GM06990 (cell line): ENCODE measurements at regions not wholly inside any gene's neighbourhood (a gene's known extent, or its start where the extent isn't known, plus 50 kb on each side); places are given as distances from the start of the nearest gene placed in this dataset.

Source experiments
- DNase-seq: peaks from one replicate; pipeline ENCODE4 v3.0.0-alpha.2; 2011; ENCODE audit not compliant: insufficient read length; ENCODE audit errors: extremely low read depth
- H3K27me3 ChIP-seq: replicated peaks from 2 replicates; pipeline ENCODE4 v1.6.0; 2011; ENCODE audit warnings: low read length; ENCODE audit not compliant: control insufficient read depth, insufficient read depth
- H3K36me3 ChIP-seq: 2 replicates; pipeline ENCODE4 v1.5.1; 2011; ENCODE audit warnings: low read length; ENCODE audit not compliant: control insufficient read depth, insufficient read depth
- H3K4me3 ChIP-seq: replicated peaks from 2 replicates; pipeline ENCODE4 v1.5.1; 2011; ENCODE audit warnings: low read depth, mild to moderate bottlenecking, control low read depth, low read length
- TF ChIP-seq, protein P1 (sequence below): IDR thresholded peaks from 2 replicates; pipeline ENCODE4 v1.5.1; 2011; ENCODE audit warnings: low read length, control low read depth, mild to moderate bottlenecking, inconsistent platforms; ENCODE audit not compliant: insufficient read depth, poor library complexity, severe bottlenecking

DNA sequence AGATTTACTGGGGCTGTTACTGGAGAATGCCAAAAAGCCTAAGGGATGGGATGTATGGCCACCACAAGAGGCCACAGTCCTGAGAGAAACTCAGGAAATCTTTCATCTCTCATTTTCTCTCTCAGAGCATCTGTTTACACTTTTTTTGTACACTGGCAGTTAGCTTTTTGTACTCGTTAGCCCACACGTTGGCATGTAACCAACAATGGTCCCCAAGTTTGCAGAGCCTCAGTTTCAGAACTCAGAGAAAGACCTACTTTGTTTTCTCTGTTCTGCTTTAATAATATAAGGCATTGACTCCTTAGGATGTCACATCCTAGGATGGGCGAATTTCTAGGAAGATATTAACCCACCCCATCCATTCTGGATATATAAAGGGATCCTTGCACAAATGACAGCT, 183.5 kb downstream of the SUCNR1 start:
- Histone ChIP-seq H3K27me3 (no peaks in the 10 kb centered on the region), H3K4me3 (no peak overlapping the region), H3K36me3 (no peaks in the 10 kb centered on the region)
- TF ChIP-seq, protein P1, sequence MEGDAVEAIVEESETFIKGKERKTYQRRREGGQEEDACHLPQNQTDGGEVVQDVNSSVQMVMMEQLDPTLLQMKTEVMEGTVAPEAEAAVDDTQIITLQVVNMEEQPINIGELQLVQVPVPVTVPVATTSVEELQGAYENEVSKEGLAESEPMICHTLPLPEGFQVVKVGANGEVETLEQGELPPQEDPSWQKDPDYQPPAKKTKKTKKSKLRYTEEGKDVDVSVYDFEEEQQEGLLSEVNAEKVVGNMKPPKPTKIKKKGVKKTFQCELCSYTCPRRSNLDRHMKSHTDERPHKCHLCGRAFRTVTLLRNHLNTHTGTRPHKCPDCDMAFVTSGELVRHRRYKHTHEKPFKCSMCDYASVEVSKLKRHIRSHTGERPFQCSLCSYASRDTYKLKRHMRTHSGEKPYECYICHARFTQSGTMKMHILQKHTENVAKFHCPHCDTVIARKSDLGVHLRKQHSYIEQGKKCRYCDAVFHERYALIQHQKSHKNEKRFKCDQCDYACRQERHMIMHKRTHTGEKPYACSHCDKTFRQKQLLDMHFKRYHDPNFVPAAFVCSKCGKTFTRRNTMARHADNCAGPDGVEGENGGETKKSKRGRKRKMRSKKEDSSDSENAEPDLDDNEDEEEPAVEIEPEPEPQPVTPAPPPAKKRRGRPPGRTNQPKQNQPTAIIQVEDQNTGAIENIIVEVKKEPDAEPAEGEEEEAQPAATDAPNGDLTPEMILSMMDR, result no peak
- no peak for DNase-seq

DNA sequence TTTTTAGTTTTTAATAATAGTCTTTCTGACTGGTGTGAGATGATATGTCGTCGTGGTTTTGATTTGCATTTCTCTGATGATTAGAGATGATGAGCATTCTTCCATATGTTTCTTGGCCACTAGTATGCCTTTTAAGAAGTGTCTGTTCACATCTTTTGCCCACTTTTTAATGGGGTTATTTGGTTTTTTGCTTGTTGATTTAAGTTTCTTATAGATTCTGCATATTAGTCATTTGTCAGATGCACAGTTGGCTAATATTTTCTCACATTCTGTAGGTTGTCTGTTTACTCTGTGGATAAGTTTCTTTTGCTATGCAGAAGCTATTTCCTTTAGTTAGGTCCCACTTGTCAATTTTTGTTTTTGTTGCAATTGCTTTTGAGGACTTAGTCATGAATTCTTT, 185.4 kb downstream of the SUCNR1 start:
- H3K36me3 ChIP-seq, result no peaks in the 10 kb centered on the region
- TF ChIP-seq, protein P1, result no peak
- DNase-seq, result no peak
- H3K4me3 ChIP-seq, result no peak overlapping the region
- H3K27me3 ChIP-seq, result no peaks in the 10 kb centered on the region

DNA sequence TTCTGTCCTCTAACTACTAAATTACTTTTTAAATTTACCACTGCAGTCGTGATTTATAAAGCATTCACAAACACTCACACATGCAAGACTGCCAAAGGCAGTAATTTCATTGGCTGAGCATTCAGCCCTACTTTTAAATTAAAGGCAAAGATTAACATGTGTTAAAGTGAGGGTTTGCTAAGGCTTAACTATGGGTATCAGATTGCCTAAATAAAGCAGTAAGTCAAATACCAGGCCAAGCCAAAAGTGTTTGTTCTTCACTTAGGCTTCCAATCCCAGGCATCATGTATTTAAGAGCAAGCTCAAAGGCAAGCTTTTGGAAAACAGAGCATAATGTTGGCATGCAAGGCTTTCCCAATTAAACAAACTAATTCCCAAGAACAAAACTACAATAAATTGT, 187.3 kb downstream of the SUCNR1 start:
- TF ChIP-seq, protein P1, result no peak
- Histone ChIP-seq H3K4me3 (no peak overlapping the region), H3K36me3 (no peaks in the 10 kb centered on the region), H3K27me3 (no peaks in the 10 kb centered on the region)
- no peak for DNase-seq

DNA sequence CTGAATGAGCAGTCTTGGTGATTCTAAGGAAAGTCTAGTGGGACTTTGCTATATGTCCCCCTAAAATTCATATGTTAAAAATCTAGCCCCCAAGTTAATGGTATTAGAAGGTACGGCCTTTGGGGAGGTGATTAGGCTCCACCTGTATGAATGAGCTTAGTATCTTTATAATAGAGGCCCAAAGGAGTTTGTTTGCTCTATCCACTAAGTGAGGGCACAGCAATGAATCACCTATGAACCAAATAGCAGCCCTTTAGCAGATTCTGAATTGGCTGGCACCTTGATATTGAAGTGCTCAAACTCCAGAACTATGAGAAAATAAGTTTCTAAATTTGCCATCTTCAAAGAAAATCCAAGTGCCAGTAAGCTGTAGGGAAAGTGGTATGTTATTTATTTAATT, 187.9 kb downstream of the SUCNR1 start:
- DNase-seq, result no peak
- Histone ChIP-seq H3K4me3 (no peak overlapping the region), H3K27me3 (no peaks in the 10 kb centered on the region), H3K36me3 (no peaks in the 10 kb centered on the region)
- TF ChIP-seq, protein P1, result no peak

DNA sequence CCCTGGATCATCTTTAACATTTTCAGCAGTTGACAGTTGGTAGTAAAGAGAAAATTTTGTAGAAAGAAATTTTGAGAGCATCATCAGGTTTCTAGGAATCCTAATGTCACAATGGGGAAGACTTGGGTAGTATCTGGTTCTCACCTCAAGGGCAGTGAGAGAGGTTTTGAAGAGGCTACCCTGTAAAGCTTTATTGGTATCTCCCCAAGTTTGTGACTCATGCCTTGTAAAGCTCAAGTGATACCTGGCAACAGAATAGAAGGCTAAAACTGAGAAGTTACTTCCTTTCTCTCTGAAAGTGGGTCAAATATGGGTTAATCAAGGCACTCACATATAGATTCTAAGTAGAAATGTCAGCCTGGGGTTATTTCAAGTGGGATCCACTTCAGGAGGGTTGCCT, 196.4 kb downstream of the SUCNR1 start:
- TF ChIP-seq, protein P1, result no peak
- H3K4me3 ChIP-seq, result no peak overlapping the region
- DNase-seq, result no peak
- no peaks in the 10 kb centered on the region for H3K36me3 ChIP-seq
- H3K27me3 ChIP-seq, result no peaks in the 10 kb centered on the region

DNA sequence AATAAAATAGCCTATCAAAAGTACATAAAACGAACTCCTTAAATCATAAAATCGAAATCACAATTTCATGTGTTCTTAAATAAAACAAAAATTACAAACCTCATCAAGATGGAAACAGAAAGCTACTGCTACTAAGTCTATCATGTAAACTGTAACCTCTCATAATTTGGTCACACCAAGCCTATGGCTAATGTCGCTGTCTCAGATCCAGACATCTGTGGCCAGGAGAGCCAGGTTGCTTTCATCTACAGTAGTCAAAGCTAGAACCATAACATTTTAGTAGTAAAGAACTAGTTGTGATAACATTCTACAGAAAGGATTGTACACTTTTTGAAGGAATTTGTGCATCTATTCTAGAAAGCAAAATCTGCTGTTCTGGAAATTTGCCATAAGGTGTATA, 197.4 kb upstream of the MBNL1 start:
- no peak for DNase-seq
- H3K27me3 ChIP-seq, result no peaks in the 10 kb centered on the region
- TF ChIP-seq, protein P1, result no peak
- no peak overlapping the region for H3K4me3 ChIP-seq
- no peaks in the 10 kb centered on the region for H3K36me3 ChIP-seq
